ENCODE measurements at regions not wholly inside any gene's neighbourhood (a gene's known extent, or its start where the extent isn't known, plus 50 kb on each side); places are given as distances from the start of the nearest gene placed in this dataset.

GRCh38 chr14:93855737-93856136 is 67.5 kb upstream of the PRIMA1 start:
- Histone ChIP-seq H3K36me3 (no peaks in the 10 kb centered on the region), H3K27ac (no peak overlapping the region), H3K27me3 (peaks cover 8 to 19% (median 8%) of the 10 kb centered on the region in 3 donors), H3K4me3 (no peak overlapping the region), H3K4me1 (no peaks in the 10 kb centered on the region), H3K9me3 (no peaks in the 10 kb centered on the region)
- TF ChIP-seq, protein P1, sequence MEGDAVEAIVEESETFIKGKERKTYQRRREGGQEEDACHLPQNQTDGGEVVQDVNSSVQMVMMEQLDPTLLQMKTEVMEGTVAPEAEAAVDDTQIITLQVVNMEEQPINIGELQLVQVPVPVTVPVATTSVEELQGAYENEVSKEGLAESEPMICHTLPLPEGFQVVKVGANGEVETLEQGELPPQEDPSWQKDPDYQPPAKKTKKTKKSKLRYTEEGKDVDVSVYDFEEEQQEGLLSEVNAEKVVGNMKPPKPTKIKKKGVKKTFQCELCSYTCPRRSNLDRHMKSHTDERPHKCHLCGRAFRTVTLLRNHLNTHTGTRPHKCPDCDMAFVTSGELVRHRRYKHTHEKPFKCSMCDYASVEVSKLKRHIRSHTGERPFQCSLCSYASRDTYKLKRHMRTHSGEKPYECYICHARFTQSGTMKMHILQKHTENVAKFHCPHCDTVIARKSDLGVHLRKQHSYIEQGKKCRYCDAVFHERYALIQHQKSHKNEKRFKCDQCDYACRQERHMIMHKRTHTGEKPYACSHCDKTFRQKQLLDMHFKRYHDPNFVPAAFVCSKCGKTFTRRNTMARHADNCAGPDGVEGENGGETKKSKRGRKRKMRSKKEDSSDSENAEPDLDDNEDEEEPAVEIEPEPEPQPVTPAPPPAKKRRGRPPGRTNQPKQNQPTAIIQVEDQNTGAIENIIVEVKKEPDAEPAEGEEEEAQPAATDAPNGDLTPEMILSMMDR (IDR thresholded peaks at IDR 0.05 in 4 of 5, conservative IDR thresholded peaks at IDR 0.05 in 1 of 5), result no peak
- no peak for TF ChIP-seq POLR2A (IDR thresholded peaks at IDR 0.05)
- ATAC-seq (no peak), DNase-seq (no peak)
- intact Hi-C loops (cut with DNase I; ENCODE audit: low total_unique reads), result no loop called here
- in situ Hi-C loops (cut with MboI; ENCODE audit: low sequenced_read_pairs in 4 of 4), result no loop called here

GRCh38 chr14:93847473-93847872 is 59.2 kb upstream of the PRIMA1 start:
- no peaks in the 10 kb centered on the region for H3K9me3 ChIP-seq
- in situ Hi-C loops (cut with MboI; ENCODE audit: low sequenced_read_pairs in 4 of 4) (no loop called here), intact Hi-C loops (cut with DNase I; ENCODE audit: low total_unique reads) (no loop called here)
- peaks cover 0 to 3% (median 0%) of the 10 kb centered on the region in 3 donors for H3K27me3 ChIP-seq
- no peaks in the 10 kb centered on the region for H3K4me1 ChIP-seq
- no peak overlapping the region for H3K4me3 ChIP-seq
- no peak overlapping the region for H3K27ac ChIP-seq
- H3K36me3 ChIP-seq, result no peaks in the 10 kb centered on the region
- DNase-seq, result no peak
- TF ChIP-seq, protein P1 (IDR thresholded peaks at IDR 0.05 in 4 of 5, conservative IDR thresholded peaks at IDR 0.05 in 1 of 5), result no peak
- no peak for TF ChIP-seq POLR2A (IDR thresholded peaks at IDR 0.05)
- no peak for ATAC-seq

- Histone ChIP-seq H3K4me1 (no peaks in the 10 kb centered on the region), H3K27ac (no peak overlapping the region), H3K27me3 (no peaks in the 10 kb centered on the region), H3K9me3 (no peaks in the 10 kb centered on the region), H3K36me3 (no peaks in the 10 kb centered on the region), H3K4me3 (no peak overlapping the region)
- no peak for ATAC-seq
- no peak for DNase-seq
- intact Hi-C loops (cut with DNase I; ENCODE audit: low total_unique reads), result no loop called here
- TF ChIP-seq, protein P1 (IDR thresholded peaks at IDR 0.05 in 4 of 5, conservative IDR thresholded peaks at IDR 0.05 in 1 of 5), result no peak
- no peak for TF ChIP-seq POLR2A (IDR thresholded peaks at IDR 0.05)
- in situ Hi-C loops (cut with MboI; ENCODE audit: low sequenced_read_pairs in 4 of 4), result no loop called here
Measured at GRCh38 chr14:93838238-93838637, 50.0 kb upstream of the PRIMA1 start.

Data from gastrocnemius medialis (tissue), 4 donors.